ENCODE measurements at regions not wholly inside any gene's neighbourhood (a gene's known extent, or its start where the extent isn't known, plus 50 kb on each side); places are given as distances from the start of the nearest gene placed in this dataset.

GRCh38 chr3:104520228-104520655 lies 846.5 kb upstream of the ALCAM start:
- no peak for TF ChIP-seq CTCF (IDR thresholded peaks at IDR 0.05; ENCODE audit: poor library complexity)
- TF ChIP-seq EZH2 (IDR thresholded peaks at IDR 0.05; ENCODE audit: borderline replicate concordance), result no peak
